K562 (cell line): ENCODE measurements at regions not wholly inside any gene's neighbourhood (a gene's known extent, or its start where the extent isn't known, plus 50 kb on each side); places are given as distances from the start of the nearest gene placed in this dataset.

Source experiments
- ATAC-seq: fragments of 200-7000 bp; cut with Tn5 transposase; 3 replicates; pipeline ENCODE4 v1.9.1; 2020; ENCODE audit warnings: moderate library complexity
- BruUV-seq: library from RNA; stranded (reverse); fragments of 400-500 nt; replicated peaks from 2 replicates; lab custom pipeline; 2021; lab: Mats Ljungman, UMichigan
- CTCF ChIA-PET: fragments of 300-600 bp; formaldehyde crosslinking; extraction: SDS; loops from one replicate; lab custom pipeline; 2021; ENCODE audit warnings: low intra/inter-chr PET ratio; lab: Yijun Ruan, JAX
- POLR2A ChIA-PET: fragments of 300-600, 350-650 bp; sonication (Branson Sonifier 250); formaldehyde crosslinking; extraction: SDS; loops from one replicate; lab custom pipeline; 2021; ENCODE audit warnings: antibody characterized with exemption, inconsistent platforms; lab: Yijun Ruan, JAX
- DNase-seq, 4 experiments: peaks; one replicate each; pipeline versions ENCODE4 v3.0.0 to v3.0.0-alpha.2; 2011 to 2018; ENCODE audit warnings: low spot score in 3 of 4, mixed read lengths in 3 of 4; ENCODE audit errors: extremely low read depth in 1 of 4
- FAIRE-seq: peaks from 2 replicates; lab custom pipeline; 2011; peaks lifted over from hg19 to GRCh38; lab: Jason Lieb, UNC
- H2AFZ ChIP-seq: 2 replicates; pipeline ENCODE4 v1.6.0; 2011; ENCODE audit warnings: low read depth, low read length, control low read depth, inconsistent platforms
- H3K27ac ChIP-seq: fragments of 200-600 bp; 3 replicates; pipeline ENCODE4 v1.8.0; 2011; ENCODE audit warnings: low read depth, mild to moderate bottlenecking, control low read depth, inconsistent platforms, low read length, moderate library complexity, mixed read lengths; ENCODE audit errors: extremely low read depth
- H3K27me3 ChIP-seq, 2 experiments: fragments of 300-600 bp in 1 of 2; 2 replicates in 1 of 2; 3 replicates in 1 of 2; pipeline versions ENCODE4 v1.6.0 to v1.8.0; 2011; ENCODE audit warnings: inconsistent platforms in 2 of 2, low read length in 2 of 2, mild to moderate bottlenecking in 1 of 2, mixed read lengths in 1 of 2, moderate library complexity in 1 of 2; ENCODE audit not compliant: control insufficient read depth in 2 of 2, insufficient read depth in 2 of 2
- H3K36me3 ChIP-seq: fragments of 300-600 bp; 3 replicates; pipeline ENCODE4 v1.8.0; 2011; ENCODE audit warnings: mild to moderate bottlenecking, low read length, inconsistent platforms; ENCODE audit not compliant: control insufficient read depth, insufficient read depth
- H3K4me1 ChIP-seq, 2 experiments: fragments of 200-600 bp in 1 of 2; replicated peaks in 1 of 2; 2 replicates in 1 of 2; 3 replicates in 1 of 2; pipeline versions ENCODE4 v1.5.1 to v1.8.0; 2011; ENCODE audit warnings: inconsistent platforms in 2 of 2, low read length in 2 of 2, mild to moderate bottlenecking in 1 of 2, mixed read lengths in 1 of 2, moderate library complexity in 1 of 2; ENCODE audit not compliant: control insufficient read depth in 2 of 2, insufficient read depth in 2 of 2
- H3K4me2 ChIP-seq: 2 replicates; pipeline ENCODE4 v1.6.1; 2011; ENCODE audit warnings: low read length, control low read depth, inconsistent platforms, mixed read lengths; ENCODE audit not compliant: insufficient read depth
- H3K4me3 ChIP-seq: fragments of 200-600 bp; sonication (generic), shearing (Covaris generic); 2 replicates; pipeline ENCODE4 v1.5.1; 2016; ENCODE audit warnings: control low read depth, inconsistent platforms
- H3K79me2 ChIP-seq: fragments of 200-600 bp; 3 replicates; pipeline ENCODE4 v1.8.0; 2011; ENCODE audit warnings: low read length, inconsistent platforms; ENCODE audit not compliant: control insufficient read depth, insufficient read depth
- H3K9ac ChIP-seq, 2 experiments: 2 replicates each; pipeline versions ENCODE4 v1.6.0 to v1.6.1; 2011; ENCODE audit warnings: low read depth in 2 of 2, low read length in 2 of 2, control low read depth in 1 of 2, inconsistent platforms in 1 of 2, mild to moderate bottlenecking in 1 of 2, mixed read lengths in 1 of 2; ENCODE audit not compliant: insufficient read depth in 1 of 2
- H3K9me1 ChIP-seq: one replicate; pipeline ENCODE4 v1.6.0; 2011; ENCODE audit warnings: inconsistent platforms, mild to moderate bottlenecking, low read length, moderate library complexity; ENCODE audit not compliant: control insufficient read depth, insufficient read depth
- H3K9me3 ChIP-seq: replicated peaks from 2 replicates; pipeline ENCODE4 v1.5.1; 2011; ENCODE audit warnings: low read depth, low read length, inconsistent platforms; ENCODE audit not compliant: control insufficient read depth, insufficient read depth
- H4K20me1 ChIP-seq: replicated peaks from 2 replicates; pipeline ENCODE4 v1.6.1; 2011; ENCODE audit warnings: low read length, inconsistent platforms, mixed read lengths; ENCODE audit not compliant: control insufficient read depth, insufficient read depth
- DDX20 ChIP-seq: fragments of 450-650 bp; IDR thresholded peaks from 2 replicates; pipeline ENCODE4 v1.6.1; 2016; ENCODE audit warnings: missing genetic modification characterization, low read depth, mild to moderate bottlenecking, missing compliant biosample characterization, moderate library complexity
- E2F8 ChIP-seq: fragments of 450-650 bp; IDR thresholded peaks from 2 replicates; pipeline ENCODE4 v1.7.1; 2018; ENCODE audit warnings: mild to moderate bottlenecking, low read depth; ENCODE audit not compliant: partially characterized antibody
- EWSR1 ChIP-seq: fragments of 450-650 bp; IDR thresholded peaks from 2 replicates; pipeline ENCODE4 v1.6.1; 2018; ENCODE audit warnings: borderline replicate concordance, mild to moderate bottlenecking, low read depth, moderate library complexity; ENCODE audit not compliant: partially characterized antibody
- GABPB2 ChIP-seq: fragments of 250-450 bp; sonication (Bioruptor Pico); conservative IDR thresholded peaks from 2 replicates; pipeline ENCODE4 v1.5.1; 2021; ENCODE audit warnings: mild to moderate bottlenecking
- MNT ChIP-seq, 2 experiments: fragments of 450-650 bp; conservative IDR thresholded peaks; 2 replicates each; pipeline ENCODE4 v1.6.1; 2017; ENCODE audit warnings: mild to moderate bottlenecking in 2 of 2, moderate library complexity in 2 of 2
- NCOA6 ChIP-seq: fragments of 450-650 bp; IDR thresholded peaks from 2 replicates; pipeline ENCODE4 v1.6.1; 2017; ENCODE audit warnings: mild to moderate bottlenecking
- NFIC ChIP-seq: fragments of 450-650 bp; IDR thresholded peaks from 2 replicates; pipeline ENCODE4 v1.6.1; 2017; ENCODE audit warnings: mild to moderate bottlenecking, inconsistent platforms
- NFIX ChIP-seq: fragments of 250-450 bp; sonication (Bioruptor Pico); IDR thresholded peaks from 2 replicates; pipeline ENCODE4 v1.4.0; 2020; ENCODE audit warnings: low read depth, mild to moderate bottlenecking, moderate library complexity
- NR4A1 ChIP-seq, 2 experiments: fragments of 250-450 bp in 1 of 2; fragments of 450-650 bp in 1 of 2; sonication (Bioruptor Pico) in 1 of 2; IDR thresholded peaks; 2 replicates each; pipeline versions ENCODE4 v1.4.0 to v1.6.1; 2016 to 2020; ENCODE audit warnings: mild to moderate bottlenecking in 2 of 2, missing compliant biosample characterization in 1 of 2, missing genetic modification characterization in 1 of 2, moderate library complexity in 1 of 2
- TAF1 ChIP-seq: IDR thresholded peaks from 2 replicates; pipeline ENCODE4 v1.6.1; 2011; ENCODE audit warnings: mild to moderate bottlenecking, low read length, moderate library complexity; ENCODE audit not compliant: insufficient read depth, control insufficient read depth, severe bottlenecking; ENCODE audit errors: extremely low read depth
- USF2 ChIP-seq: sonication (generic); formaldehyde crosslinking; IDR thresholded peaks from 2 replicates; pipeline ENCODE4 v1.5.0; 2020; ENCODE audit warnings: missing genetic modification reagents
- ZBTB2 ChIP-seq: fragments of 450-650 bp; IDR thresholded peaks from 2 replicates; pipeline ENCODE4 v1.6.1; 2016; ENCODE audit warnings: antibody characterized with exemption
- ZNF175 ChIP-seq: fragments of 200-800 bp; sonication (Bioruptor generic); IDR thresholded peaks from 2 replicates; pipeline ENCODE4 v1.6.1; 2016; ENCODE audit warnings: low read depth, mild to moderate bottlenecking, missing genetic modification characterization, missing compliant biosample characterization
- ZNF583 ChIP-seq: fragments of 250-450 bp; sonication (Bioruptor Pico); IDR thresholded peaks from 2 replicates; pipeline ENCODE4 v1.4.0; 2020
- WGBS: fragments of 100-300 bp; shearing (Covaris generic); methylation state at CpG from one replicate; pipeline ENCODE4 v1.1.6; 2016; ENCODE audit warnings: low coverage, mixed read lengths; ENCODE audit not compliant: insufficient coverage; ENCODE audit errors: missing lambda C conversion rate; 5-methylcytosine and 5-hydroxymethylcytosine counted together
- in situ Hi-C: fragments of 300-500 bp; cut with MboI; formaldehyde crosslinking; loops from 4 replicates; pipeline ENCODE4 v1.15.0; 2018; ENCODE audit warnings: inconsistent platforms, mixed read lengths
- intact Hi-C: fragments of 100-400 bp; cut with micrococcal nuclease; formaldehyde crosslinking; loops from 2 replicates; pipeline ENCODE4 v1.14.2; 2022

- FAIRE-seq, result peak; percentile 29
- ATAC-seq, result peak; percentile 38; the same call in 1 of the 3 replicates
- Histone ChIP-seq H3K9me1 (no peaks in the 10 kb centered on the region), H3K36me3 (no peaks in the 10 kb centered on the region), H3K79me2 (no peaks in the 10 kb centered on the region), H3K27ac (no peak overlapping the region), H3K27me3 (peaks cover 2 to 4% of the 10 kb centered on the region in 2 experiments; a peak in 2 of 5 replicates), H4K20me1 (no peaks in the 10 kb centered on the region), H3K4me3 (no peak overlapping the region), H3K9ac (no peak overlapping the region), H3K4me2 (no peak overlapping the region), H2AFZ (no peak overlapping the region), H3K4me1 (peaks cover 0 to 3% of the 10 kb centered on the region in 2 experiments; a peak in 1 of 5 replicates), H3K9me3 (no peaks in the 10 kb centered on the region)
- peak; percentile 17 to 26 (median 19) for DNase-seq
- BruUV-seq, result no TSS peak
- in situ Hi-C loops (no loop called here), intact Hi-C loops (no loop called here)
- WGBS, result 1% methylated on average over 6 of the region's 6 CpGs
- CTCF ChIA-PET, result no interaction called here
- POLR2A ChIA-PET, result no interaction called here
- no peak for TF ChIP-seq TAF1
- TF ChIP-seq USF2 (CRISPR knock-in tag), result peak; percentile 49
- TF ChIP-seq NFIX, result peak; percentile 74
- no peak for TF ChIP-seq NCOA6
- TF ChIP-seq NFIC, result peak; percentile 95
- TF ChIP-seq ZNF583, result no peak
- TF ChIP-seq EWSR1, result no peak
- no peak for TF ChIP-seq E2F8
- no peak for TF ChIP-seq ZNF175 (CRISPR knock-in tag)
- TF ChIP-seq ZBTB2, result no peak
- TF ChIP-seq NR4A1 (CRISPR knock-in tag; IDR thresholded peaks at IDR 0.05), result no peak
- no peak for TF ChIP-seq NR4A1 (tag; IDR thresholded peaks at IDR 0.05)
- TF ChIP-seq DDX20 (tag), result no peak
- peak in 1 of 2 experiments; percentile 35; a peak in 1 of 4 replicates for TF ChIP-seq MNT (conservative IDR thresholded peaks at IDR 0.05)
- no peak for TF ChIP-seq GABPB2 (CRISPR knock-in tag)
Observed at GRCh38 chr7:68770649-68771048, 827.6 kb upstream of the AUTS2 start.
